GM23338 (cell line): ENCODE measurements at regions not wholly inside any gene's neighbourhood (a gene's known extent, or its start where the extent isn't known, plus 50 kb on each side); places are given as distances from the start of the nearest gene placed in this dataset.

Source experiments
- ATAC-seq: fragments of 200-7000 bp; cut with Tn5 transposase; 3 replicates; pipeline ENCODE4 v1.9.1; 2020
- DNase-seq: peaks from one replicate; pipeline ENCODE4 v3.0.0-alpha.2; 2015; ENCODE audit warnings: low spot score
- H2AFZ ChIP-seq: fragments of 200-600 bp; sonication (generic); 2 replicates; pipeline ENCODE4 v1.8.0; 2016; ENCODE audit warnings: antibody characterized with exemption, mild to moderate bottlenecking, moderate library complexity
- H3F3A ChIP-seq: fragments of 200-600 bp; sonication (generic); replicated peaks from 2 replicates; pipeline ENCODE4 v1.8.0; 2017; ENCODE audit warnings: antibody characterized with exemption, mixed run types, low read depth
- H3K27ac ChIP-seq: fragments of 200-600 bp; sonication (generic); 2 replicates; pipeline ENCODE4 v1.6.1; 2016; ENCODE audit warnings: low read depth
- H3K27me3 ChIP-seq: fragments of 200-600 bp; sonication (generic); 2 replicates; pipeline ENCODE4 v1.8.0; 2016; ENCODE audit warnings: mild to moderate bottlenecking, mixed run types, moderate library complexity; ENCODE audit not compliant: insufficient read depth
- H3K36me3 ChIP-seq: fragments of 200-600 bp; sonication (generic); 2 replicates; pipeline ENCODE4 v1.8.0; 2016; ENCODE audit warnings: mild to moderate bottlenecking; ENCODE audit not compliant: insufficient read depth
- H3K4me1 ChIP-seq: fragments of 200-600 bp; sonication (generic); 2 replicates; pipeline ENCODE4 v1.8.0; 2016; ENCODE audit warnings: mild to moderate bottlenecking, moderate library complexity; ENCODE audit not compliant: insufficient read depth
- H3K4me2 ChIP-seq: fragments of 200-600 bp; sonication (generic); 2 replicates; pipeline ENCODE4 v1.7.1; 2017; ENCODE audit warnings: mixed run types
- H3K4me3 ChIP-seq: fragments of 200-600 bp; sonication (generic); 2 replicates; pipeline ENCODE4 v1.6.1; 2016; ENCODE audit warnings: mixed run types
- H3K79me2 ChIP-seq: fragments of 200-600 bp; sonication (generic); replicated peaks from 2 replicates; pipeline ENCODE4 v1.8.0; 2017; ENCODE audit warnings: mild to moderate bottlenecking; ENCODE audit not compliant: insufficient read depth
- H3K9me2 ChIP-seq: fragments of 200-600 bp; sonication (generic); 2 replicates; pipeline ENCODE4 v1.8.0; 2017; ENCODE audit not compliant: insufficient read depth
- H4K20me1 ChIP-seq: fragments of 200-600 bp; sonication (generic); replicated peaks from 2 replicates; pipeline ENCODE4 v1.8.0; 2017; ENCODE audit warnings: mild to moderate bottlenecking; ENCODE audit not compliant: insufficient read depth
- H3K27ac Mint-ChIP-seq: 2 replicates; pipeline ENCODE4 v1.8.0; 2020; ENCODE audit warnings: inconsistent platforms, mild to moderate bottlenecking, moderate library complexity, mixed read lengths
- H3K27me3 Mint-ChIP-seq: 3 replicates; pipeline ENCODE4 v1.8.0; 2022; ENCODE audit warnings: low read depth, mild to moderate bottlenecking, moderate library complexity, mixed read lengths, inconsistent platforms; ENCODE audit not compliant: insufficient read depth, poor library complexity
- H3K36me3 Mint-ChIP-seq: 3 replicates; pipeline ENCODE4 v1.8.0; 2021; ENCODE audit warnings: low read depth, mild to moderate bottlenecking, inconsistent platforms, moderate library complexity, mixed read lengths
- H3K4me1 Mint-ChIP-seq: 3 replicates; pipeline ENCODE4 v1.8.0; 2020; ENCODE audit warnings: mild to moderate bottlenecking, inconsistent platforms, mixed read lengths
- H3K4me3 Mint-ChIP-seq: 3 replicates; pipeline ENCODE4 v1.8.0; 2021; ENCODE audit warnings: moderate library complexity, mild to moderate bottlenecking, inconsistent platforms, mixed read lengths
- H3K9me3 Mint-ChIP-seq: 3 replicates; pipeline ENCODE4 v1.8.0; 2020; ENCODE audit warnings: moderate library complexity, mild to moderate bottlenecking, inconsistent platforms, mixed read lengths
- CREB1 ChIP-seq: fragments of 250-450 bp; sonication (Bioruptor Pico); IDR thresholded peaks from 2 replicates; pipeline ENCODE4 v1.5.0; 2020; ENCODE audit warnings: low read depth, mild to moderate bottlenecking, moderate library complexity
- EZH2 ChIP-seq: fragments of 200-600 bp; sonication (generic); IDR thresholded peaks from one replicate; pipeline ENCODE4 v1.8.0; 2017; ENCODE audit warnings: antibody characterized with exemption, mild to moderate bottlenecking, low read depth; ENCODE audit not compliant: unreplicated experiment
- JUNB ChIP-seq: IDR thresholded peaks from one replicate; pipeline ENCODE4 v1.6.1; 2016; ENCODE audit warnings: antibody characterized with exemption; ENCODE audit not compliant: unreplicated experiment
- NANOG ChIP-seq: IDR thresholded peaks from 2 replicates; pipeline ENCODE4 v1.6.1; 2016; ENCODE audit warnings: antibody characterized with exemption, borderline replicate concordance
- STAT1 ChIP-seq: IDR thresholded peaks from one replicate; pipeline ENCODE4 v1.6.1; 2016; ENCODE audit warnings: antibody characterized with exemption; ENCODE audit not compliant: unreplicated experiment
- ZNF331 ChIP-seq: fragments of 250-450 bp; sonication (Bioruptor Pico); IDR thresholded peaks from 2 replicates; pipeline ENCODE4 v1.5.0; 2020; ENCODE audit warnings: low read depth, mild to moderate bottlenecking, moderate library complexity
- TF ChIP-seq, protein P1 (sequence below): IDR thresholded peaks from 2 replicates; pipeline ENCODE4 v1.6.1; 2016; ENCODE audit warnings: antibody characterized with exemption
- TF ChIP-seq, protein P2 (sequence below): IDR thresholded peaks from one replicate; pipeline ENCODE4 v1.6.1; 2018; ENCODE audit warnings: antibody characterized with exemption; ENCODE audit not compliant: unreplicated experiment
- TF ChIP-seq, protein P3 (sequence below), 2 experiments: fragments of 200-600 bp in 1 of 2; sonication (generic) in 1 of 2; conservative IDR thresholded peaks; 2 replicates each; pipeline versions ENCODE4 v1.5.1 to v1.6.1; 2016 to 2017; ENCODE audit warnings: antibody characterized with exemption in 2 of 2, low read depth in 2 of 2, mild to moderate bottlenecking in 2 of 2, moderate library complexity in 1 of 2
- TF ChIP-seq, protein P4 (sequence below): fragments of 250-450 bp; sonication (Bioruptor Pico); IDR thresholded peaks from 2 replicates; pipeline ENCODE4 v1.5.0; 2020; ENCODE audit warnings: mild to moderate bottlenecking, moderate library complexity

DNA sequence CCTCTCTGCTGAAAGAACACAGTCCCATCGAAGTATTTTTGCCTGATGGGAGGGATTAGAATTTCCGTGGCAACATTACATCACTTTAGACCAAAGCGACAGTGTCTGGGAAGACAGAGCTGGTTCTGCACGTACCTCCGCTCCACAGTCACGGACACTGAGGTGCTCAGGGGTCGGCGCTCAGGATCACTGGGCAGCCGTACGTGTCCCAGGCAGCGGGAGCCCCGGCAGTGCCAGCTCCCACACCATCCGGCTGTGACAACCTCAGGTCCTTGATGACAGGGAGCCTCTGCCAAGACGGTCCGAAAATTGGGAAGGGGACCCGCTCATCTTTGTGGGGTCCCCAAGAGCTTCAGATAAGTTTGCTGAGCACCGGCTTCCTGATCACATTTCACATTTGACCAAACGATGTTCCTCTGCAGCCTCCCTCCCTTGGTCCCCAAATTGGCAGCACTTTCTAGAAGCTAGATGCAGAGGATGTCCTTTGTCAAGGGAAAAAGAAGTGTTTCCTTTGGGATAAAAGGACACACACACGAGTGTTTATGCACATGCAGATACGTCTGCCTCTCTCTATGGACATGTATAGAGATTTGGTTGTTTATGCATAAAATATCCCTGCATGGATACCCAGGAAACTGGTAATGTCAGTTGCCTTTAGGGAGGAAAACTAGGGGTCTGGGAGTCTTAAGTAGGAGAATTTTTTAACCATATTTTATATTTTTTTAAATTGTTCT is 61.6 kb upstream of the LINC01488 start (continued):
- TF ChIP-seq NANOG (no peak), CREB1 (CRISPR knock-in tag) (no peak), STAT1 (no peak), EZH2 (no peak), JUNB (no peak)
- TF ChIP-seq, protein P1, sequence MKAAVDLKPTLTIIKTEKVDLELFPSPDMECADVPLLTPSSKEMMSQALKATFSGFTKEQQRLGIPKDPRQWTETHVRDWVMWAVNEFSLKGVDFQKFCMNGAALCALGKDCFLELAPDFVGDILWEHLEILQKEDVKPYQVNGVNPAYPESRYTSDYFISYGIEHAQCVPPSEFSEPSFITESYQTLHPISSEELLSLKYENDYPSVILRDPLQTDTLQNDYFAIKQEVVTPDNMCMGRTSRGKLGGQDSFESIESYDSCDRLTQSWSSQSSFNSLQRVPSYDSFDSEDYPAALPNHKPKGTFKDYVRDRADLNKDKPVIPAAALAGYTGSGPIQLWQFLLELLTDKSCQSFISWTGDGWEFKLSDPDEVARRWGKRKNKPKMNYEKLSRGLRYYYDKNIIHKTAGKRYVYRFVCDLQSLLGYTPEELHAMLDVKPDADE: no peak
- TF ChIP-seq, protein P2, sequence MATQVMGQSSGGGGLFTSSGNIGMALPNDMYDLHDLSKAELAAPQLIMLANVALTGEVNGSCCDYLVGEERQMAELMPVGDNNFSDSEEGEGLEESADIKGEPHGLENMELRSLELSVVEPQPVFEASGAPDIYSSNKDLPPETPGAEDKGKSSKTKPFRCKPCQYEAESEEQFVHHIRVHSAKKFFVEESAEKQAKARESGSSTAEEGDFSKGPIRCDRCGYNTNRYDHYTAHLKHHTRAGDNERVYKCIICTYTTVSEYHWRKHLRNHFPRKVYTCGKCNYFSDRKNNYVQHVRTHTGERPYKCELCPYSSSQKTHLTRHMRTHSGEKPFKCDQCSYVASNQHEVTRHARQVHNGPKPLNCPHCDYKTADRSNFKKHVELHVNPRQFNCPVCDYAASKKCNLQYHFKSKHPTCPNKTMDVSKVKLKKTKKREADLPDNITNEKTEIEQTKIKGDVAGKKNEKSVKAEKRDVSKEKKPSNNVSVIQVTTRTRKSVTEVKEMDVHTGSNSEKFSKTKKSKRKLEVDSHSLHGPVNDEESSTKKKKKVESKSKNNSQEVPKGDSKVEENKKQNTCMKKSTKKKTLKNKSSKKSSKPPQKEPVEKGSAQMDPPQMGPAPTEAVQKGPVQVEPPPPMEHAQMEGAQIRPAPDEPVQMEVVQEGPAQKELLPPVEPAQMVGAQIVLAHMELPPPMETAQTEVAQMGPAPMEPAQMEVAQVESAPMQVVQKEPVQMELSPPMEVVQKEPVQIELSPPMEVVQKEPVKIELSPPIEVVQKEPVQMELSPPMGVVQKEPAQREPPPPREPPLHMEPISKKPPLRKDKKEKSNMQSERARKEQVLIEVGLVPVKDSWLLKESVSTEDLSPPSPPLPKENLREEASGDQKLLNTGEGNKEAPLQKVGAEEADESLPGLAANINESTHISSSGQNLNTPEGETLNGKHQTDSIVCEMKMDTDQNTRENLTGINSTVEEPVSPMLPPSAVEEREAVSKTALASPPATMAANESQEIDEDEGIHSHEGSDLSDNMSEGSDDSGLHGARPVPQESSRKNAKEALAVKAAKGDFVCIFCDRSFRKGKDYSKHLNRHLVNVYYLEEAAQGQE: no peak

DNA sequence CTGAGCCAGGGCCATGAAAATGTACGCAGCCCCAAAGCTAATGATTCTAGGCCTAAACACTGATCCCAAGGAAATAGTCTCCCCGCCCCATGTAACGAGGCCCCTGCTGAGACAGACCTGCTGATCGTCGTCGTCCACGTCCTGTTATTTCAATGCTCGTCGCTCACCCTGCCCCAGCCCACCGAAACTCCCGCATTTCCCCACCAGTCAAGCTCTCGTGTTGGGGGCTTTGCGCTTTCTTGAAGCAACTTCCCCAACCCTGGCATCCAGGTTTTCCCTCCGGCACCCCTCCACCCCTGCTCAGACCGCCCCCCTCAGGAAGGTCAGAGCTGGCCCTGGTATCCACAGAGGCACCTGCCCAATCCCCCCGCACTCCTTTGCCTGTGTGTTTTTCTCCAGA is 58.8 kb upstream of the LINC01488 start:
- no peaks in the 10 kb centered on the region for H3K27me3 ChIP-seq
- Mint-ChIP-seq H3K9me3 (peaks cover 21% of the 10 kb centered on the region), H3K27me3 (peaks cover 15% of the 10 kb centered on the region), H3K36me3 (peaks cover 11% of the 10 kb centered on the region), H3K4me3 (no peak overlapping the region), H3K4me1 (peaks cover 13% of the 10 kb centered on the region), H3K27ac (no peak overlapping the region)
- H2AFZ ChIP-seq: no peak overlapping the region
- H3K79me2 ChIP-seq: no peaks in the 10 kb centered on the region
- no peaks in the 10 kb centered on the region for H4K20me1 ChIP-seq
- H3K9me2 ChIP-seq: no peaks in the 10 kb centered on the region
- DNase-seq (no peak), ATAC-seq (no peak)
- peaks cover 10% of the 10 kb centered on the region; the same call in 1 of the 2 replicates for H3K36me3 ChIP-seq
- no peak overlapping the region for H3K27ac ChIP-seq
- H3F3A ChIP-seq: no peaks in the 10 kb centered on the region
- no peak overlapping the region for H3K4me3 ChIP-seq
- H3K4me2 ChIP-seq: no peak overlapping the region
- peaks cover 6% of the 10 kb centered on the region; the same call in 1 of the 2 replicates for H3K4me1 ChIP-seq
- TF ChIP-seq, protein P3, sequence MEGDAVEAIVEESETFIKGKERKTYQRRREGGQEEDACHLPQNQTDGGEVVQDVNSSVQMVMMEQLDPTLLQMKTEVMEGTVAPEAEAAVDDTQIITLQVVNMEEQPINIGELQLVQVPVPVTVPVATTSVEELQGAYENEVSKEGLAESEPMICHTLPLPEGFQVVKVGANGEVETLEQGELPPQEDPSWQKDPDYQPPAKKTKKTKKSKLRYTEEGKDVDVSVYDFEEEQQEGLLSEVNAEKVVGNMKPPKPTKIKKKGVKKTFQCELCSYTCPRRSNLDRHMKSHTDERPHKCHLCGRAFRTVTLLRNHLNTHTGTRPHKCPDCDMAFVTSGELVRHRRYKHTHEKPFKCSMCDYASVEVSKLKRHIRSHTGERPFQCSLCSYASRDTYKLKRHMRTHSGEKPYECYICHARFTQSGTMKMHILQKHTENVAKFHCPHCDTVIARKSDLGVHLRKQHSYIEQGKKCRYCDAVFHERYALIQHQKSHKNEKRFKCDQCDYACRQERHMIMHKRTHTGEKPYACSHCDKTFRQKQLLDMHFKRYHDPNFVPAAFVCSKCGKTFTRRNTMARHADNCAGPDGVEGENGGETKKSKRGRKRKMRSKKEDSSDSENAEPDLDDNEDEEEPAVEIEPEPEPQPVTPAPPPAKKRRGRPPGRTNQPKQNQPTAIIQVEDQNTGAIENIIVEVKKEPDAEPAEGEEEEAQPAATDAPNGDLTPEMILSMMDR (conservative IDR thresholded peaks at IDR 0.05; ENCODE audit: low read depth in 2 of 2): no peak; a peak in 1 of 4 replicates
- TF ChIP-seq NANOG: no peak
- TF ChIP-seq ZNF331: no peak
- TF ChIP-seq, protein P4, sequence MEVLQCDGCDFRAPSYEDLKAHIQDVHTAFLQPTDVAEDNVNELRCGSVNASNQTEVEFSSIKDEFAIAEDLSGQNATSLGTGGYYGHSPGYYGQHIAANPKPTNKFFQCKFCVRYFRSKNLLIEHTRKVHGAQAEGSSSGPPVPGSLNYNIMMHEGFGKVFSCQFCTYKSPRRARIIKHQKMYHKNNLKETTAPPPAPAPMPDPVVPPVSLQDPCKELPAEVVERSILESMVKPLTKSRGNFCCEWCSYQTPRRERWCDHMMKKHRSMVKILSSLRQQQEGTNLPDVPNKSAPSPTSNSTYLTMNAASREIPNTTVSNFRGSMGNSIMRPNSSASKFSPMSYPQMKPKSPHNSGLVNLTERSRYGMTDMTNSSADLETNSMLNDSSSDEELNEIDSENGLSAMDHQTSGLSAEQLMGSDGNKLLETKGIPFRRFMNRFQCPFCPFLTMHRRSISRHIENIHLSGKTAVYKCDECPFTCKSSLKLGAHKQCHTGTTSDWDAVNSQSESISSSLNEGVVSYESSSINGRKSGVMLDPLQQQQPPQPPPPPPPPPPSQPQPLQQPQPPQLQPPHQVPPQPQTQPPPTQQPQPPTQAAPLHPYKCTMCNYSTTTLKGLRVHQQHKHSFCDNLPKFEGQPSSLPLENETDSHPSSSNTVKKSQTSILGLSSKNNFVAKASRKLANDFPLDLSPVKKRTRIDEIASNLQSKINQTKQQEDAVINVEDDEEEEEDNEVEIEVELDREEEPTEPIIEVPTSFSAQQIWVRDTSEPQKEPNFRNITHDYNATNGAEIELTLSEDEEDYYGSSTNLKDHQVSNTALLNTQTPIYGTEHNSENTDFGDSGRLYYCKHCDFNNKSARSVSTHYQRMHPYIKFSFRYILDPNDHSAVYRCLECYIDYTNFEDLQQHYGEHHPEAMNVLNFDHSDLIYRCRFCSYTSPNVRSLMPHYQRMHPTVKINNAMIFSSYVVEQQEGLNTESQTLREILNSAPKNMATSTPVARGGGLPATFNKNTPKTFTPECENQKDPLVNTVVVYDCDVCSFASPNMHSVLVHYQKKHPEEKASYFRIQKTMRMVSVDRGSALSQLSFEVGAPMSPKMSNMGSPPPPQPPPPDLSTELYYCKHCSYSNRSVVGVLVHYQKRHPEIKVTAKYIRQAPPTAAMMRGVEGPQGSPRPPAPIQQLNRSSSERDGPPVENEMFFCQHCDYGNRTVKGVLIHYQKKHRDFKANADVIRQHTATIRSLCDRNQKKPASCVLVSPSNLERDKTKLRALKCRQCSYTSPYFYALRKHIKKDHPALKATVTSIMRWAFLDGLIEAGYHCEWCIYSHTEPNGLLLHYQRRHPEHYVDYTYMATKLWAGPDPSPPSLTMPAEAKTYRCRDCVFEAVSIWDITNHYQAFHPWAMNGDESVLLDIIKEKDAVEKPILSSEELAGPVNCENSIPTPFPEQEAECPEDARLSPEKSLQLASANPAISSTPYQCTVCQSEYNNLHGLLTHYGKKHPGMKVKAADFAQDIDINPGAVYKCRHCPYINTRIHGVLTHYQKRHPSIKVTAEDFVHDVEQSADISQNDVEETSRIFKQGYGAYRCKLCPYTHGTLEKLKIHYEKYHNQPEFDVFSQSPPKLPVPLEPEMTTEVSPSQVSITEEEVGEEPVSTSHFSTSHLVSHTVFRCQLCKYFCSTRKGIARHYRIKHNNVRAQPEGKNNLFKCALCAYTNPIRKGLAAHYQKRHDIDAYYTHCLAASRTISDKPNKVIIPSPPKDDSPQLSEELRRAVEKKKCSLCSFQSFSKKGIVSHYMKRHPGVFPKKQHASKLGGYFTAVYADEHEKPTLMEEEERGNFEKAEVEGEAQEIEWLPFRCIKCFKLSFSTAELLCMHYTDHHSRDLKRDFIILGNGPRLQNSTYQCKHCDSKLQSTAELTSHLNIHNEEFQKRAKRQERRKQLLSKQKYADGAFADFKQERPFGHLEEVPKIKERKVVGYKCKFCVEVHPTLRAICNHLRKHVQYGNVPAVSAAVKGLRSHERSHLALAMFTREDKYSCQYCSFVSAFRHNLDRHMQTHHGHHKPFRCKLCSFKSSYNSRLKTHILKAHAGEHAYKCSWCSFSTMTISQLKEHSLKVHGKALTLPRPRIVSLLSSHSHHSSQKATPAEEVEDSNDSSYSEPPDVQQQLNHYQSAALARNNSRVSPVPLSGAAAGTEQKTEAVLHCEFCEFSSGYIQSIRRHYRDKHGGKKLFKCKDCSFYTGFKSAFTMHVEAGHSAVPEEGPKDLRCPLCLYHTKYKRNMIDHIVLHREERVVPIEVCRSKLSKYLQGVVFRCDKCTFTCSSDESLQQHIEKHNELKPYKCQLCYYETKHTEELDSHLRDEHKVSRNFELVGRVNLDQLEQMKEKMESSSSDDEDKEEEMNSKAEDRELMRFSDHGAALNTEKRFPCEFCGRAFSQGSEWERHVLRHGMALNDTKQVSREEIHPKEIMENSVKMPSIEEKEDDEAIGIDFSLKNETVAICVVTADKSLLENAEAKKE (CRISPR knock-in tag): no peak
